OCI-LY7 (cell line): ENCODE measurements at regions not wholly inside any gene's neighbourhood (a gene's known extent, or its start where the extent isn't known, plus 50 kb on each side); places are given as distances from the start of the nearest gene placed in this dataset.

Experiments used
- EZH2phosphoT487 ChIP-seq: fragments of 200-600 bp; sonication (generic); IDR thresholded peaks from 2 replicates; pipeline ENCODE4 v1.6.1; 2018; ENCODE audit warnings: low read depth, borderline replicate concordance, mild to moderate bottlenecking, mixed run types, antibody characterized with exemption, low read length, moderate library complexity, mixed read lengths
- TF ChIP-seq, protein P1 (sequence below): fragments of 200-600 bp; sonication (generic); conservative IDR thresholded peaks from 2 replicates; pipeline ENCODE4 v1.5.1; 2014; ENCODE audit warnings: mild to moderate bottlenecking, antibody characterized with exemption, low read length, moderate library complexity, mixed read lengths

DNA sequence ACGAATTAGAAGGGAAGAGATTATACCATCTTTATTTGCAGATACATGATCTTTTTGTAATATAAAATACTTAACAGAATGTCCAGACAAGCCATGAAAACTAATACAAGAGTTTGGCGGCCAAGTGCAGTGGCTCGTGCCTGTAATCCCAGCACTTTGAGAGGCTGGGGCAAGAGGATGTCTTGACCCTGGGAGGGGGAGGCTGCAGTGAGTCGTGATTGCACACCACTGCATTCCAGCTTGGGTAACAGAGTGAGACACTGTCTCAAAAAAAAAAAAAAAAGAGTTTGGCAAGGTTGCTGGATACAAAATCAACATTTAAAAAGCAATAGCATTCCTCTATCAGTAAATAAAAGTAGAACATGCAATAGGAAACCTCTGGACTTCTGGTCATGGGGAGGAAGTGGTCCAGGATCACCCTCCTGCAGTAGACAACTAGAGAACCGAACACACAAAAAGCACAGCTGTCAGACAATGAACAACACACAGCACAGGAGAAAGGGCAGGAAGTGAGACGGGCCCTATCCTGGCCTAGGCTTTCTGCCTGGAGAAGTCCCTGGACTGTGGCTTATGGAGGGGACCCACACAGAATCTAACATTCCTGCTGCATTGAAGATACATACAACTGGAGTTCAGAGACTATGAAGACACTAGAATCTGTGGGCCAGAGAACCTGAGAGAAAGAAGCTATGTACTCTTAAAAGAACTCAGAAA, 118.9 kb upstream of the ARL4C start:
- TF ChIP-seq, protein P1, sequence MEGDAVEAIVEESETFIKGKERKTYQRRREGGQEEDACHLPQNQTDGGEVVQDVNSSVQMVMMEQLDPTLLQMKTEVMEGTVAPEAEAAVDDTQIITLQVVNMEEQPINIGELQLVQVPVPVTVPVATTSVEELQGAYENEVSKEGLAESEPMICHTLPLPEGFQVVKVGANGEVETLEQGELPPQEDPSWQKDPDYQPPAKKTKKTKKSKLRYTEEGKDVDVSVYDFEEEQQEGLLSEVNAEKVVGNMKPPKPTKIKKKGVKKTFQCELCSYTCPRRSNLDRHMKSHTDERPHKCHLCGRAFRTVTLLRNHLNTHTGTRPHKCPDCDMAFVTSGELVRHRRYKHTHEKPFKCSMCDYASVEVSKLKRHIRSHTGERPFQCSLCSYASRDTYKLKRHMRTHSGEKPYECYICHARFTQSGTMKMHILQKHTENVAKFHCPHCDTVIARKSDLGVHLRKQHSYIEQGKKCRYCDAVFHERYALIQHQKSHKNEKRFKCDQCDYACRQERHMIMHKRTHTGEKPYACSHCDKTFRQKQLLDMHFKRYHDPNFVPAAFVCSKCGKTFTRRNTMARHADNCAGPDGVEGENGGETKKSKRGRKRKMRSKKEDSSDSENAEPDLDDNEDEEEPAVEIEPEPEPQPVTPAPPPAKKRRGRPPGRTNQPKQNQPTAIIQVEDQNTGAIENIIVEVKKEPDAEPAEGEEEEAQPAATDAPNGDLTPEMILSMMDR, result no peak
- TF ChIP-seq EZH2phosphoT487, result no peak
